Occipital lobe (tissue), 1 donor: ENCODE measurements at regions not wholly inside any gene's neighbourhood (a gene's known extent, or its start where the extent isn't known, plus 50 kb on each side); places are given as distances from the start of the nearest gene placed in this dataset.

Source experiments
- DNase-seq: peaks from one replicate; lab custom pipeline; 2025; lab: John Stamatoyannopoulos, UW

DNA sequence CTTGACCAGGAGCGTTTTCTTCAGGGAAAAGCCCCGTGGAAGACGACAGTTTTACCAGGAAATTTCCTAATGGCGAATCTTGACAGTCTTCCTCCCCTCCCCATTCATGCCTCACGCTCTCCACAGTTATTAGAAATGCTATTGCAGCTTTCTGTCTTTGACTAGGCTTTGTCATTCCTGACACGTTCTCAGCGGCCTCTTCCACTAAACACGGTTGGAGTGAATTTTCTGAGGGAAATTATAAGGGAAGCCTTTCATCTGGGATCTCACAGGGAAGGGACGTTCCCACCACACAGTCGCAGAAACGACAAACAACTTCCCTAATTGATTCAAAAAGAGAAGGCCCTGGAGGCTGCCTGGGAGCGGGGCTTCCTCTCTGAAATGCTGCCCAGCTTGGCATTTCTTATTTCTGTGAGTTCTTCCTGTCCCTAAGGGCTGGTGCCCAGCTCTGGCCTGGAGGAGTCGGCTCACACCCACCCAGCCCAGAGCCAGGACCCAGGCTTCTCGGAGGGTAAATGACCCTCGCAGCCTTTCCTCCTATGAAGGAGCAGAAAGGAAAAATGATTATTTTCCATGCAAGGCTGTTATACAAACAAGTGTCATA, 57.1 kb upstream of the PPP1R26 start:
- no peak for DNase-seq

DNA sequence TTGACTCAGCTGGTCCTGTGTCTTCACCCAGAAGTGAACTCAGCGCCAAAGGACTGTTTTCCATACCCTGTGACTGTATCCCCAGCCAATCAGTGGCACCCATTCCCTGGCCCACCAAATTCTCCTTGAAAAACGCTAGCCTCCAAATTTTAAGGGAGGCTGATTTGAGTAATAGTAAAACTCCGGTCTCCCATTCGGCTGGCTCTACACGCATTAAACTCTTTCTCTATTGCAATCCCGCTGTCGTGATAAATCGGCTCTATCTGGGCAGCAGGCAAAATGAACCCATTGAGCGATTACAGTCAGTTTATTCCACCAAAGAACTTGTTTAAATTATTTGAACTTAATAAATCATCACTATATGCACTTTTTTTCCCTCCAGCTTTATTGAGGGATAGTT, 55.9 kb upstream of the PPP1R26 start:
- DNase-seq = no peak
